ENCODE measurements at regions not wholly inside any gene's neighbourhood (a gene's known extent, or its start where the extent isn't known, plus 50 kb on each side); places are given as distances from the start of the nearest gene placed in this dataset.
"Not testable (repeated sequence)": the region's sequence is repeated elsewhere in the genome, so short reads cannot be mapped to it uniquely, and the experiment has no call there.

- DNase-seq (ENCODE audit: low read depth, low spot score) = not testable (repeated sequence)
Measured at GRCh38 chr2:150059676-150060075, 427.8 kb downstream of the RND3 start.

GRCh38 chr2:150052457-150052856 is 435.0 kb downstream of the RND3 start:
- no peak for DNase-seq (ENCODE audit: low read depth, low spot score)

GRCh38 chr2:150051004-150051403 is 436.5 kb downstream of the RND3 start:
- no peak for DNase-seq (ENCODE audit: low read depth, low spot score)

GRCh38 chr2:150050036-150050435 is 437.4 kb downstream of the RND3 start:
- no peak for DNase-seq (ENCODE audit: low read depth, low spot score)

DNA sequence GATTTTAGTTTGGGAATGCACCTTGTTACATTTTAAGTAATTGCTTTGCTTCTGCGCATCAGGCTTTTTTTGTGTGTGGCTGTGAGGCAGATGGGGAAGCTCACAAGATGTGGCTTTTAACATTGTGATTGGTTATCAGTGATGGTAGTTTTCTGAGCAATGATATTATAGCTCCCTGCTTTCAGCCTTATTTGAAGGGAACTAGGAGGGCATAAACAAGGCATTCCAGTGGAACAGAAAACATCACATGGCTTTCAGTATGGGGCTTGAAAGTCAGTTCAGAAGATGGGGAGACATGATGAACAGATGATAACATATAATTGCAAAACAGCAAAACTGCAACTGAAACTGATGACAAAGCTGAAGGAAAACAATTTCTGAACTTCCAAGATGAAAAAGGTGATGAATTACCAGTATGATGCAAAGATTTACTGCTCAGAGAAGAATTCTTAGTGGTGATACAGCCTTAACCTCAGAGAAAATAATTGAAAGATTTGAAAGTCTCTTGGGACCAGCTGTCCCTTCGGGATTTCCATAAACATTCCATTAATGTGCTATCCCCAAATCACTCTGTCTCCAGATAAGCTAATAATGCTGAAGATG is 439.7 kb downstream of the RND3 start:
- DNase-seq (ENCODE audit: low read depth, low spot score) = no peak

- DNase-seq (ENCODE audit: low read depth, low spot score) = no peak
Measured at GRCh38 chr2:150046810-150047209, 440.7 kb downstream of the RND3 start.

DNA sequence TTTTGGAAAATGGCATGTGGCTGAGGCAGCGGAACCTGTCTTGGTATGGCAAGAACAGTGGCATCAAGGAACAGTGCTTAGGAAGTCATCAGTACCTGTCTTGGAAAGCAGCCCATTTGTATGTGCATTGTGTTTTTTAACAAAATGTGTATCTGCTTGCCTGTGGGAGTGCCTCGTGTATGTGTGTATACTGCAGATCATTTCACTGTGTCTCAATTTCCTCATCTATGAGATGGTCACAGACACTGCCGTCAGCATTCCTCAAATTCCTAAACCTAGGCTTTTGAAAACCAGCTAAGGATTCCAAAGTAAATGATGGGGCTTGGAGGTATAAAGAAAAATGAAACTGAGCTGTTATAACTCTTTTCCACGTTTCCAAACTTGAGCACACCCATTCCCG is 441.3 kb downstream of the RND3 start:
- no peak for DNase-seq (ENCODE audit: low read depth, low spot score)

DNA sequence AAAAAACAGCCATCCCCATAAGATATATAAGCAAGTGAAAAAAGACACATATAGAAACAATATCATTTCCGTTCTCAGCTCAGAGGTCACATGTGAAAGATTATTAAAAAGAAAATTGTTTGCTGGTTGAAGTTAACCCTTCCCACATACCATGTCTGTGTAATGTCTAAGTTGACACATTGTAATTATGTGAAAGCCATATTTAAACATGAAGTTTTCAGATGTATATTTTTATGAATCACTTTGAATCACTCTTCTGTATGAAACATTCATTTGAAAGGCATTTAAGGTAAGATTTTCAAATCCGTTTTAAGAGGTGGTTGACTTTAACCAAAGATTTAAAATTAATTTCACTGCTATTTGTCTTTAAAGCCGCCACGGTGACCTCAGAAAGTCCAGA is 441.9 kb downstream of the RND3 start:
- DNase-seq (ENCODE audit: low read depth, low spot score) = no peak

GRCh38 chr2:150043172-150043500 is 444.3 kb downstream of the RND3 start:
- no peak for DNase-seq (ENCODE audit: low read depth, low spot score)

DNA sequence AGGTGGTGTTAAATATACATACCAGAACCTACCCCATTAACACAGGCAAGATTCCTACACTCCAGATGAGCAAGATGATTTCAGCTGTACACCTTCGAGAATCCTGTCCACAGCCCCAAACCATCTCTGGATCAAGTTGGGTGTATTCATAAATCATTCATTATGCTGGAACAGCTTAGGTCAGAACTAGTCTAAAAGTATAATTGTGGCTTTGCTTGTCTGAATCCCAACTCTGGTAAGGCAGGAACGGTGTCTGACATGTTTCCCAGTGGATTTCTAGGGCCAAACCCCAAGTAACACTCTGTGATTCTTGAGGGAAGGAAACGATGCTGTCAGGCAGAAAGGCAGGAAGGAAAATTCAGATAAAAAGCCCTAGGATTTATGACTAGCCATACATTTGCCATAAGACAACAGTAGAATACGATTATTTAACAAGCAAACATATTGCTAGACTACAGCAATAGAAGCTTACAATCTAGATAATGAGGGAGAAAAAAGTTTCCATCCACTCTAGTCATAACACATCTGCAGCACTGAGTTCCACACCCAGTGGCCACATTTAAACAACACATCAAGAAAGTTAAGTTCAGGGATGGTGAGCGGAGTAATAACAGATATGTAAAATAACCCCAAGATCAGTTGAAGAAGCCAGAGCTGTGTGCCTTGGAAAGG is 444.8 kb downstream of the RND3 start:
- DNase-seq (ENCODE audit: low read depth, low spot score) = no peak

GRCh38 chr2:150041722-150042425 is 445.6 kb downstream of the RND3 start:
- no peak for DNase-seq (ENCODE audit: low read depth, low spot score)

GRCh38 chr2:150036622-150037021 is 449.0 kb upstream of the MMADHC start:
- no peak for DNase-seq (ENCODE audit: low read depth, low spot score)

DNA sequence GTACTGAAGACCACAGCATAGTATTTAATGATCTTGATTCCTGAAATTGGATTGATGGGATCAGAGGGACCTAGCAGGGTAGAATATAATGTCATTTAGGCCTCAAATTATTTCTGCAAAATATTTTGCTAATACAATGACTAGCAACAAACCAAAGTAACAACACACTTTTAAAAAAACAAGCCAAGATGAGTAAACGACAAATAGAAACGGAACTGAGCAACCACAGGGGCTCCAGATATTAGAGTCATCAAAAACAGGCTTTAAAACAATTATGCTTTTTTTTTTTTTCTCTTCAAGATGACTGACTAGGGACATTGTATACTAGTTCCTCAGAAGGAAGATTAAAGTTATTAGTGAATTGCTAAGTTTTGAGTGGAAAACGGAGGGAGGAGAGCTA is 447.1 kb upstream of the MMADHC start:
- no peak for DNase-seq (ENCODE audit: low read depth, low spot score)

DNA sequence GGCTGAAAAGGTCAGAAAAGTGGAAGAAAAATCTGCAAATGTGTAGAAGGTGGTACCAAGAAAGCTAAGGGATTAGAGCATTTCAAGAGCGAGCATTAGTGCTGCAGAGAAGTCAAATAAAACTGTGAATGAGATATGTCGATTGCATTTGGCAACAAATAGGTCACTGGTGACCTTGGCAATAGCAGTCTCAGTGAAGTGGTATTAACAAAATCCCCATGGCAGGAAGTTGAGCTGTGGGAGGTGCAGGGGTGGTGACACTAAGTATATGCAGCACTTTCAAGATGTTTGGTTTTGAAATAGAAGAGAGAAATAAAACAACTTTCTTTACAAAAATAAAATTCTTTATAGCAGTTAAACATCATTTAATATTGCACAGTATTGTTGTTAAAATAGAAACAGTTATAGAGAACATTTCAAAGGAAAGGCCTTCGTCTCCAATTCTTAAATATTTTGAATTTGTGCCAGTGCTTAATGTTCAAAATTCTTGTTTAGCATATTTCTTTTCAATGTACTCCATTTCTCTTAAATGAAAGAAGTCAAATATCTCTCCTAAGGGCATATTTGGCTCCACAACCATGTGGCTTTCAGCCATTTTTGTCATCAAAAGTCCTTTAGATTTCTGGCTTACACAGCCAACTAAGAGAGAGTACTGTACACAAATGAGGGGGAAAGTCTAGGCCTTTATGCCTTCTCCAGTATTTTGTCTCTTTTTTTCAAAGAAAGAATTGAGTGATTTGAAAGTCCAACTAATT is 443.0 kb upstream of the MMADHC start:
- no peak for DNase-seq (ENCODE audit: low read depth, low spot score)

DNA sequence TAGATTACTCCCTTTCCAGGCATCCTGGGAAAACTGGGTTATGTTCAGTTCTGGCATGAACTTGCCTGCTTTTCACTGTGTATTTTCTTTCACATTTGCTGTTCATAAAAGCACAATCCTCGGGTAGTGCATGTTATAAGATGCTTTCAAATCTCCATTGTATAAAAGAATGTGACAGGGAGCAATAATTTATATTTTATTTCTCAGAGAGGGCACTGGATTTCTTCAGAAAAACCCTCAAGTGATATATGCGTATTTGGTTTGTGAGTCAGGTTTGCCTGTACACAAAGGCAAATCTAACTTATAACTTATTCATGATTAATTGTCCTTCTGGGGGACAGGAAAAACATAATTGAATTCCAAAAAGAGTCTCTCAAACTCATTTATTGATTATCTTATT is 440.7 kb upstream of the MMADHC start:
- DNase-seq (ENCODE audit: low read depth, low spot score) = no peak

- no peak for DNase-seq (ENCODE audit: low read depth, low spot score)
Measured at GRCh38 chr2:150027164-150027563, 439.6 kb upstream of the MMADHC start.

DNA sequence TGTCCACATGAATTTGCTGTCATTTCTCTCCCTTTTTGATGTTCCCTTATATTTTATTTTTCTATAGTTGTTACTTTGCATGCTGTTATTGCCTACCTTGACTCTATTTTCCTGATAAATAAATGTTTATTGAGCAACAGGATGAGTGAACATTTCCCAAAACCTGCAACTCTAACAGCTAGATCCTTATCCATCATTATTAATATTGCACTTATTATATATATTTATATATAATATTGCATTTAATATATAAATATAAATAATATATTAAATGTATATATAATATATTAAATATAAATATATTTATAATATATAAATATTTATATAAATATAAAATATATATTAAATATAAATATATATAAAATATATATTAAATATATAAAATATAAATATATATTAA is 436.1 kb upstream of the MMADHC start:
- no peak for DNase-seq (ENCODE audit: low read depth, low spot score)

GRCh38 chr2:150023044-150023443 is 435.5 kb upstream of the MMADHC start:
- no peak for DNase-seq (ENCODE audit: low read depth, low spot score)

DNA sequence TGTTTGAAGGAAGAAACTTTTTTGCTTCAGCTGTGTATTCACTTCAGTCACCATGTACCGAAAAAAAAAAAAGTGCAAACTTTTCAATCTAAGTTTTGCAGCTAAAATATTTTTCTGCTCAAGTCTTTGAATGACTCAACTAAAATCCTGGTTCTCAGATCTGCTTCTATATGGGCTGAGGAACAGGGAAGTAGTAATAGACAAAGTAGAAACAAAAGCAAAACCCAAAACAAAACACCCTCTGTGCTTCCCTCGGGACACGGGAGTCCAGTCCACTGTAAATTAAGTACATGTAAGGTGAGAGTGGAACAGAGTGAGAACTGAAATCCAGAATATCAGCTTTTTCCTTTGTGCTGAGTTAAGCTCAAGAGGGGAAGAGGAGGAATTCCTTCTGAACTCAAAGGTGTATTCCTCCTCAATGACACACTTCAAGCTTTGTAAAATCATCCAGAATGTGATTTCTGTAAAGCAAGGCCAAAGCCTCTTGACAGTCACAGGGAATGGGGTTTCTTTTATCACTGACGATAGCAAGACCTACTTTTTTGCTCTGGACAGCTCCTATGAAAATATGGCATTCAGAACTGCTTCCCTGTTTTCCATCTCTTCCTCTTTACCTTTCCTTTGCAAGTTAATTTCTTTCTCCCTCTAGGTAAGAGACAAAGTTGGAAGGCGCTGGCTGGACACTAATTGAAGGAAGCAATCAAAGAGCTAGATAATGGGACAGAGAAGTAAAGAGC is 433.5 kb upstream of the MMADHC start:
- DNase-seq (ENCODE audit: low read depth, low spot score) = no peak

- no peak for DNase-seq (ENCODE audit: low read depth, low spot score)
Measured at GRCh38 chr2:150020221-150020620, 432.6 kb upstream of the MMADHC start.

DNA sequence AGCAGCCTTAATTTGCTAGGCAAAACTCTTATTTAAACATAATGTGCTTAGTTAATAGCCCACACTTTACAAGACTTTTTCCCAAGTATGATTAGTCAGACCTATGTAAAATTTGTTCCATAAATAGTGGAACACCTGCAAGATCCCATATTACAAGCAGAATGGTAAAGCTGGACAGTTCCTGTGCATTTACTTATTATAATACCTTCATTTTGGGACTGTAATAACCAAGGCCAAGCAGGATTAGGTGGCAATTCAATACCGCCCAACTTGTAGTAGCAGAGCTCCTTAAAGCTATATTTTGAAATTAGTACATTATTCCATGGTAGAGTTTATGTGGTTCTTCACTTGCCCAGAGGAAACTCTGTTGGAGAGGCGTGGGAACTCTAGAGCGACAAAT is 431.5 kb upstream of the MMADHC start:
- no peak for DNase-seq (ENCODE audit: low read depth, low spot score)

- DNase-seq (ENCODE audit: low read depth, low spot score) = no peak
Measured at GRCh38 chr2:150012986-150013385, 425.4 kb upstream of the MMADHC start.

All from iPS DF 19.7 (cell line).